SK-N-SH (cell line): ENCODE measurements at regions not wholly inside any gene's neighbourhood (a gene's known extent, or its start where the extent isn't known, plus 50 kb on each side); places are given as distances from the start of the nearest gene placed in this dataset.

ENCODE experiments used
- CHD2 ChIP-seq: fragments of 150-350 bp; IDR thresholded peaks from 2 replicates; pipeline ENCODE4 v1.6.1; 2018; ENCODE audit warnings: low read length; ENCODE audit not compliant: partially characterized antibody
- EZH2phosphoT487 ChIP-seq: fragments of 200-600 bp; sonication (generic); IDR thresholded peaks from 2 replicates; pipeline ENCODE4 v1.6.1; 2017; ENCODE audit warnings: low read depth, mixed run types, mild to moderate bottlenecking, antibody characterized with exemption, moderate library complexity, borderline replicate concordance
- FOXJ3 ChIP-seq: sonication (generic); formaldehyde crosslinking; IDR thresholded peaks from 2 replicates; pipeline ENCODE4 v1.5.1; 2020; ENCODE audit warnings: mild to moderate bottlenecking, missing genetic modification reagents
- POLR2AphosphoS5 ChIP-seq: IDR thresholded peaks from 2 replicates; pipeline ENCODE4 v1.6.1; 2012; ENCODE audit warnings: low read depth, low read length
- RAD21 ChIP-seq: IDR thresholded peaks from 2 replicates; pipeline ENCODE4 v1.6.1; 2012; ENCODE audit warnings: mild to moderate bottlenecking, low read length
- SIN3A ChIP-seq: IDR thresholded peaks from 2 replicates; pipeline ENCODE4 v1.6.1; 2012; ENCODE audit warnings: low read depth, mild to moderate bottlenecking, low read length, moderate library complexity, borderline replicate concordance
- TAF1 ChIP-seq: IDR thresholded peaks from 2 replicates; pipeline ENCODE4 v1.6.1; 2012; ENCODE audit warnings: low read depth, mild to moderate bottlenecking, low read length, moderate library complexity, borderline replicate concordance
- TF ChIP-seq, protein P1 (sequence below): fragments of 200-600 bp; sonication (generic); IDR thresholded peaks from 2 replicates; pipeline ENCODE4 v1.6.1; 2017; ENCODE audit warnings: antibody characterized with exemption, mild to moderate bottlenecking, moderate library complexity

DNA sequence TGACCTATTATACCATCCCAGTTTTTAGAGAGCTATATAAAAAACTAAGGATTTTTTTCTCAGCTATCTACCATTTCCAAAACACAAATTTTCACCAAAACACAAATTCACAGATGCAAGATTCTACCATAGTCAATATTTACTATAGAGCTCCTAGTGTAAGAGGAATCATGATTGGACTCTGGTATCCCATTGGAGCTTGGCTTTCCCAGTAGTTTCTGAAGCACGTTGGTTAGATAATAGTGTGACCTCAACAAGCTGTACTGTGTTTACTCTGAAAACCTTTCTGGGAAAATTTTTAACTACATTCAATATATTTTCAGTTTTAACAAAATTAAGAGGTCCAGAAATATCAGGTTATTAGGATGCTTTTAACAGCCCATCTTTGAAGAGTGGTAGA, 660.6 kb upstream of the SLC10A2 start:
- TF ChIP-seq, protein P1, sequence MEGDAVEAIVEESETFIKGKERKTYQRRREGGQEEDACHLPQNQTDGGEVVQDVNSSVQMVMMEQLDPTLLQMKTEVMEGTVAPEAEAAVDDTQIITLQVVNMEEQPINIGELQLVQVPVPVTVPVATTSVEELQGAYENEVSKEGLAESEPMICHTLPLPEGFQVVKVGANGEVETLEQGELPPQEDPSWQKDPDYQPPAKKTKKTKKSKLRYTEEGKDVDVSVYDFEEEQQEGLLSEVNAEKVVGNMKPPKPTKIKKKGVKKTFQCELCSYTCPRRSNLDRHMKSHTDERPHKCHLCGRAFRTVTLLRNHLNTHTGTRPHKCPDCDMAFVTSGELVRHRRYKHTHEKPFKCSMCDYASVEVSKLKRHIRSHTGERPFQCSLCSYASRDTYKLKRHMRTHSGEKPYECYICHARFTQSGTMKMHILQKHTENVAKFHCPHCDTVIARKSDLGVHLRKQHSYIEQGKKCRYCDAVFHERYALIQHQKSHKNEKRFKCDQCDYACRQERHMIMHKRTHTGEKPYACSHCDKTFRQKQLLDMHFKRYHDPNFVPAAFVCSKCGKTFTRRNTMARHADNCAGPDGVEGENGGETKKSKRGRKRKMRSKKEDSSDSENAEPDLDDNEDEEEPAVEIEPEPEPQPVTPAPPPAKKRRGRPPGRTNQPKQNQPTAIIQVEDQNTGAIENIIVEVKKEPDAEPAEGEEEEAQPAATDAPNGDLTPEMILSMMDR, result no peak
- no peak for TF ChIP-seq TAF1
- TF ChIP-seq EZH2phosphoT487, result no peak
- no peak for TF ChIP-seq CHD2
- TF ChIP-seq FOXJ3 (CRISPR knock-in tag), result no peak
- no peak for TF ChIP-seq SIN3A
- TF ChIP-seq POLR2AphosphoS5, result no peak
- no peak for TF ChIP-seq RAD21
